Endothelial cell of umbilical vein (primary cell): ENCODE measurements at regions not wholly inside any gene's neighbourhood (a gene's known extent, or its start where the extent isn't known, plus 50 kb on each side); places are given as distances from the start of the nearest gene placed in this dataset.

Experiments used
- CTCF ChIP-seq, 2 donors: IDR thresholded peaks; 1 replicate in 1 of 2; 2 replicates in 1 of 2; pipeline ENCODE4 v1.5.1; 2011; ENCODE audit warnings: low read length in 2 of 2, mild to moderate bottlenecking in 2 of 2, moderate library complexity in 2 of 2, control low read depth in 1 of 2, inconsistent platforms in 1 of 2, low read depth in 1 of 2; ENCODE audit not compliant: insufficient read depth in 1 of 2; ENCODE audit errors: extremely low read depth in 1 of 2
- EZH2 ChIP-seq: IDR thresholded peaks from 2 replicates; pipeline ENCODE4 v1.6.1; 2012; ENCODE audit warnings: borderline replicate concordance, low read depth, mild to moderate bottlenecking, moderate library complexity, low read length, inconsistent platforms; ENCODE audit not compliant: severe bottlenecking
- POLR2A ChIP-seq: IDR thresholded peaks from 2 replicates; pipeline ENCODE4 v1.6.1; 2012; ENCODE audit warnings: low read depth, mild to moderate bottlenecking, control low read depth, low read length
- POLR2AphosphoS5 ChIP-seq: IDR thresholded peaks from 2 replicates; pipeline ENCODE4 v1.6.1; 2012; ENCODE audit warnings: low read depth, mild to moderate bottlenecking, control low read depth, low read length, moderate library complexity; ENCODE audit not compliant: insufficient read depth

GRCh38 chr5:85906460-85906859, 711.3 kb upstream of the COX7C start:
- no peak for TF ChIP-seq CTCF (IDR thresholded peaks at IDR 0.05; ENCODE audit: extremely low read depth in 1 of 2, insufficient read depth in 1 of 2, low read depth in 1 of 2, low read length in 2 of 2)
- no peak for TF ChIP-seq POLR2AphosphoS5
- no peak for TF ChIP-seq POLR2A
- TF ChIP-seq EZH2, result no peak
